SK-N-SH treated with all-trans-retinoic acid at 6 μM for 48 hours (cell line): ENCODE measurements at regions not wholly inside any gene's neighbourhood (a gene's known extent, or its start where the extent isn't known, plus 50 kb on each side); places are given as distances from the start of the nearest gene placed in this dataset.

ENCODE experiments used
- ATAC-seq: fragments of 200-7000 bp; cut with Tn5 transposase; 3 replicates; pipeline ENCODE4 v1.9.1; 2020; ENCODE audit warnings: mild to moderate bottlenecking, moderate library complexity
- ARNTL ChIP-seq: fragments of 450-650 bp; formaldehyde crosslinking; IDR thresholded peaks from 2 replicates; pipeline ENCODE4 v1.5.0; 2020; ENCODE audit warnings: low read depth, mild to moderate bottlenecking, moderate library complexity, borderline replicate concordance
- BACH2 ChIP-seq: fragments of 250-450 bp; sonication (Bioruptor Pico); IDR thresholded peaks from 2 replicates; pipeline ENCODE4 v1.9.0; 2021; ENCODE audit warnings: mild to moderate bottlenecking, borderline replicate concordance
- CREB5 ChIP-seq: fragments of 250-450 bp; sonication (Bioruptor Pico); IDR thresholded peaks from 2 replicates; pipeline ENCODE4 v1.5.1; 2020; ENCODE audit warnings: low read depth, mild to moderate bottlenecking, moderate library complexity
- CSRNP3 ChIP-seq: fragments of 250-450 bp; sonication (Bioruptor Pico); IDR thresholded peaks from 2 replicates; pipeline ENCODE4 v1.5.1; 2021; ENCODE audit warnings: mild to moderate bottlenecking, moderate library complexity
- PATZ1 ChIP-seq: fragments of 250-450 bp; sonication (Bioruptor Pico); IDR thresholded peaks from 2 replicates; pipeline ENCODE4 v1.8.0; 2020; ENCODE audit warnings: mild to moderate bottlenecking, moderate library complexity, borderline replicate concordance
- POU6F1 ChIP-seq: fragments of 250-450 bp; sonication (Bioruptor Pico); IDR thresholded peaks from 2 replicates; pipeline ENCODE4 v1.8.0; 2021; ENCODE audit warnings: low read depth, mild to moderate bottlenecking, moderate library complexity, borderline replicate concordance
- PPARA ChIP-seq: fragments of 250-450 bp; sonication (Bioruptor Pico); IDR thresholded peaks from 2 replicates; pipeline ENCODE4 v1.5.0; 2020; ENCODE audit warnings: mild to moderate bottlenecking, borderline replicate concordance
- TCF4 ChIP-seq: fragments of 250-450 bp; sonication (Bioruptor Pico); IDR thresholded peaks from 2 replicates; pipeline ENCODE4 v1.8.0; 2021; ENCODE audit warnings: mild to moderate bottlenecking, moderate library complexity, borderline replicate concordance
- TOX ChIP-seq: fragments of 250-450 bp; sonication (Bioruptor Pico); IDR thresholded peaks from 2 replicates; pipeline ENCODE4 v1.8.0; 2021; ENCODE audit warnings: mild to moderate bottlenecking, moderate library complexity, borderline replicate concordance
- ZC3H10 ChIP-seq: fragments of 250-450 bp; sonication (Bioruptor Pico); IDR thresholded peaks from 2 replicates; pipeline ENCODE4 v1.5.1; 2021; ENCODE audit warnings: mild to moderate bottlenecking, moderate library complexity
- ZFP3 ChIP-seq: fragments of 250-450 bp; sonication (Bioruptor Pico); IDR thresholded peaks from 2 replicates; pipeline ENCODE4 v1.5.0; 2020; ENCODE audit warnings: mild to moderate bottlenecking, moderate library complexity
- ZFP30 ChIP-seq: fragments of 450-650 bp; formaldehyde crosslinking; IDR thresholded peaks from 2 replicates; pipeline ENCODE4 v1.5.0; 2022; ENCODE audit warnings: mild to moderate bottlenecking, moderate library complexity
- ZNF565 ChIP-seq: fragments of 450-650 bp; formaldehyde crosslinking; conservative IDR thresholded peaks from 2 replicates; pipeline ENCODE4 v1.5.0; 2020; ENCODE audit warnings: low read depth, mild to moderate bottlenecking, moderate library complexity
- ZNF70 ChIP-seq: fragments of 450-650 bp; formaldehyde crosslinking; IDR thresholded peaks from 2 replicates; pipeline ENCODE4 v1.5.0; 2020; ENCODE audit warnings: mild to moderate bottlenecking, moderate library complexity
- ZNF8 ChIP-seq: fragments of 450-650 bp; formaldehyde crosslinking; IDR thresholded peaks from 2 replicates; pipeline ENCODE4 v1.5.0; 2020; ENCODE audit warnings: mild to moderate bottlenecking, moderate library complexity
- TF ChIP-seq, protein P1 (sequence below): fragments of 250-450 bp; sonication (Bioruptor Pico); IDR thresholded peaks from 2 replicates; pipeline ENCODE4 v1.5.0; 2020; ENCODE audit warnings: mild to moderate bottlenecking, moderate library complexity

- TF ChIP-seq BACH2 (CRISPR knock-in tag) (no peak), ZFP3 (CRISPR knock-in tag) (no peak), TOX (CRISPR knock-in tag) (no peak), ZNF565 (CRISPR knock-in tag) (no peak), TCF4 (CRISPR knock-in tag) (no peak), PPARA (no peak), ZNF8 (CRISPR knock-in tag) (no peak), ARNTL (CRISPR knock-in tag) (no peak), ZNF70 (CRISPR knock-in tag) (no peak), CSRNP3 (CRISPR knock-in tag) (no peak), CREB5 (CRISPR knock-in tag) (no peak)
- ATAC-seq, result no peak
Measured at GRCh38 chr17:77462553-77463497, 322.1 kb downstream of the SEC14L1 start.

GRCh38 chr17:77464988-77465357 is 324.2 kb downstream of the SEC14L1 start:
- no peak for ATAC-seq

More at GRCh38 chr17:77464988-77465357, 324.2 kb downstream of the SEC14L1 start:
- TF ChIP-seq PATZ1 (CRISPR knock-in tag) (no peak), ZC3H10 (CRISPR knock-in tag) (no peak), ZNF565 (CRISPR knock-in tag) (no peak), ZFP30 (CRISPR knock-in tag) (no peak), TOX (CRISPR knock-in tag) (no peak), POU6F1 (CRISPR knock-in tag) (no peak)
- TF ChIP-seq, protein P1, sequence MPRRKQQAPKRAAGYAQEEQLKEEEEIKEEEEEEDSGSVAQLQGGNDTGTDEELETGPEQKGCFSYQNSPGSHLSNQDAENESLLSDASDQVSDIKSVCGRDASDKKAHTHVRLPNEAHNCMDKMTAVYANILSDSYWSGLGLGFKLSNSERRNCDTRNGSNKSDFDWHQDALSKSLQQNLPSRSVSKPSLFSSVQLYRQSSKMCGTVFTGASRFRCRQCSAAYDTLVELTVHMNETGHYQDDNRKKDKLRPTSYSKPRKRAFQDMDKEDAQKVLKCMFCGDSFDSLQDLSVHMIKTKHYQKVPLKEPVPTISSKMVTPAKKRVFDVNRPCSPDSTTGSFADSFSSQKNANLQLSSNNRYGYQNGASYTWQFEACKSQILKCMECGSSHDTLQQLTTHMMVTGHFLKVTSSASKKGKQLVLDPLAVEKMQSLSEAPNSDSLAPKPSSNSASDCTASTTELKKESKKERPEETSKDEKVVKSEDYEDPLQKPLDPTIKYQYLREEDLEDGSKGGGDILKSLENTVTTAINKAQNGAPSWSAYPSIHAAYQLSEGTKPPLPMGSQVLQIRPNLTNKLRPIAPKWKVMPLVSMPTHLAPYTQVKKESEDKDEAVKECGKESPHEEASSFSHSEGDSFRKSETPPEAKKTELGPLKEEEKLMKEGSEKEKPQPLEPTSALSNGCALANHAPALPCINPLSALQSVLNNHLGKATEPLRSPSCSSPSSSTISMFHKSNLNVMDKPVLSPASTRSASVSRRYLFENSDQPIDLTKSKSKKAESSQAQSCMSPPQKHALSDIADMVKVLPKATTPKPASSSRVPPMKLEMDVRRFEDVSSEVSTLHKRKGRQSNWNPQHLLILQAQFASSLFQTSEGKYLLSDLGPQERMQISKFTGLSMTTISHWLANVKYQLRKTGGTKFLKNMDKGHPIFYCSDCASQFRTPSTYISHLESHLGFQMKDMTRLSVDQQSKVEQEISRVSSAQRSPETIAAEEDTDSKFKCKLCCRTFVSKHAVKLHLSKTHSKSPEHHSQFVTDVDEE (CRISPR knock-in tag), result no peak
